Loucy (cell line): ENCODE measurements at regions not wholly inside any gene's neighbourhood (a gene's known extent, or its start where the extent isn't known, plus 50 kb on each side); places are given as distances from the start of the nearest gene placed in this dataset.

ENCODE experiments used
- CTCF ChIP-seq: fragments of 200-600 bp; sonication (generic); conservative IDR thresholded peaks from 2 replicates; pipeline ENCODE4 v1.5.1; 2014; ENCODE audit warnings: mild to moderate bottlenecking, antibody characterized with exemption, low read length
- EZH2phosphoT487 ChIP-seq: fragments of 200-600 bp; IDR thresholded peaks from 2 replicates; pipeline ENCODE4 v1.6.1; 2018; ENCODE audit warnings: antibody characterized with exemption, mild to moderate bottlenecking, moderate library complexity, borderline replicate concordance

- TF ChIP-seq CTCF = no peak
- TF ChIP-seq EZH2phosphoT487 = no peak
These were observed 145.6 kb upstream of the HABP2 start for GRCh38 chr10:113407218-113407617.
